ENCODE measurements at regions not wholly inside any gene's neighbourhood (a gene's known extent, or its start where the extent isn't known, plus 50 kb on each side); places are given as distances from the start of the nearest gene placed in this dataset.

- TF ChIP-seq GATA2 (IDR thresholded peaks at IDR 0.05; ENCODE audit: low read depth, low read length) (no peak), GATA3 (IDR thresholded peaks at IDR 0.05; ENCODE audit: low read depth, low read length) (no peak)
Measured at GRCh38 chr11:106152013-106152412, 74.6 kb downstream of the AASDHPPT start.

GRCh38 chr11:106152824-106153223 is 75.4 kb downstream of the AASDHPPT start:
- no peak for TF ChIP-seq GATA2 (IDR thresholded peaks at IDR 0.05; ENCODE audit: low read depth, low read length)

GRCh38 chr11:106156290-106156937 is 79.0 kb downstream of the AASDHPPT start:
- TF ChIP-seq GATA3 (IDR thresholded peaks at IDR 0.05; ENCODE audit: low read depth, low read length) (no peak), GATA2 (IDR thresholded peaks at IDR 0.05; ENCODE audit: low read depth, low read length) (no peak)

- TF ChIP-seq GATA2 (IDR thresholded peaks at IDR 0.05; ENCODE audit: low read depth, low read length) = no peak
- no peak for TF ChIP-seq GATA3 (IDR thresholded peaks at IDR 0.05; ENCODE audit: low read depth, low read length)
Measured at GRCh38 chr11:106158406-106158805, 80.9 kb downstream of the AASDHPPT start.

- TF ChIP-seq GATA2 (IDR thresholded peaks at IDR 0.05; ENCODE audit: low read depth, low read length) (no peak), GATA3 (IDR thresholded peaks at IDR 0.05; ENCODE audit: low read depth, low read length) (no peak)
Measured at GRCh38 chr11:106159836-106160235, 82.4 kb downstream of the AASDHPPT start.

GRCh38 chr11:106160494-106160893 is 83.0 kb downstream of the AASDHPPT start:
- TF ChIP-seq GATA3 (IDR thresholded peaks at IDR 0.05; ENCODE audit: low read depth, low read length) (no peak), GATA2 (IDR thresholded peaks at IDR 0.05; ENCODE audit: low read depth, low read length) (no peak)

- TF ChIP-seq GATA2 (IDR thresholded peaks at IDR 0.05; ENCODE audit: low read depth, low read length) (no peak), GATA3 (IDR thresholded peaks at IDR 0.05; ENCODE audit: low read depth, low read length) (no peak)
Measured at GRCh38 chr11:106161775-106162634, 84.5 kb downstream of the AASDHPPT start.

- no peak for TF ChIP-seq GATA3 (IDR thresholded peaks at IDR 0.05; ENCODE audit: low read depth, low read length)
Measured at GRCh38 chr11:106167085-106167484, 89.6 kb downstream of the AASDHPPT start.

- TF ChIP-seq GATA2 (IDR thresholded peaks at IDR 0.05; ENCODE audit: low read depth, low read length) (peak; percentile 30; the same call in 1 of the 2 replicates), GATA3 (IDR thresholded peaks at IDR 0.05; ENCODE audit: low read depth, low read length) (peak; percentile 69)
Measured at GRCh38 chr11:106172386-106172991, 95.0 kb downstream of the AASDHPPT start.

- TF ChIP-seq GATA2 (IDR thresholded peaks at IDR 0.05; ENCODE audit: low read depth, low read length) (no peak), GATA3 (IDR thresholded peaks at IDR 0.05; ENCODE audit: low read depth, low read length) (no peak)
Measured at GRCh38 chr11:106173291-106173690, 95.8 kb downstream of the AASDHPPT start.

GRCh38 chr11:106176817-106177216 is 99.4 kb downstream of the AASDHPPT start:
- TF ChIP-seq GATA3 (IDR thresholded peaks at IDR 0.05; ENCODE audit: low read depth, low read length) (no peak), GATA2 (IDR thresholded peaks at IDR 0.05; ENCODE audit: low read depth, low read length) (no peak)

- TF ChIP-seq GATA3 (IDR thresholded peaks at IDR 0.05; ENCODE audit: low read depth, low read length) (no peak), GATA2 (IDR thresholded peaks at IDR 0.05; ENCODE audit: low read depth, low read length) (no peak)
Measured at GRCh38 chr11:106177311-106177710, 99.8 kb downstream of the AASDHPPT start.

- no peak for TF ChIP-seq GATA3 (IDR thresholded peaks at IDR 0.05; ENCODE audit: low read depth, low read length)
- no peak for TF ChIP-seq GATA2 (IDR thresholded peaks at IDR 0.05; ENCODE audit: low read depth, low read length)
Measured at GRCh38 chr11:106178361-106178760, 100.9 kb downstream of the AASDHPPT start.

- TF ChIP-seq GATA2 (IDR thresholded peaks at IDR 0.05; ENCODE audit: low read depth, low read length) = no peak
- no peak for TF ChIP-seq GATA3 (IDR thresholded peaks at IDR 0.05; ENCODE audit: low read depth, low read length)
Measured at GRCh38 chr11:106179048-106179447, 101.6 kb downstream of the AASDHPPT start.

- TF ChIP-seq GATA2 (IDR thresholded peaks at IDR 0.05; ENCODE audit: low read depth, low read length) = no peak
- no peak for TF ChIP-seq GATA3 (IDR thresholded peaks at IDR 0.05; ENCODE audit: low read depth, low read length)
Measured at GRCh38 chr11:106186630-106187029, 109.2 kb downstream of the AASDHPPT start.
